ENCODE measurements at regions not wholly inside any gene's neighbourhood (a gene's known extent, or its start where the extent isn't known, plus 50 kb on each side); places are given as distances from the start of the nearest gene placed in this dataset.

- Mint-ChIP-seq H3K9me3 (ENCODE audit: unreplicated experiment) (no peaks in the 10 kb centered on the region), H3K27ac (ENCODE audit: unreplicated experiment) (no peak overlapping the region), H3K4me3 (ENCODE audit: unreplicated experiment) (no peak overlapping the region), H3K36me3 (ENCODE audit: low read depth, unreplicated experiment) (no peaks in the 10 kb centered on the region), H3K27me3 (ENCODE audit: unreplicated experiment) (no peaks in the 10 kb centered on the region), H3K4me1 (ENCODE audit: unreplicated experiment) (no peaks in the 10 kb centered on the region)
- no peak for DNase-seq (ENCODE audit: low spot score)
- TF ChIP-seq, protein P1, sequence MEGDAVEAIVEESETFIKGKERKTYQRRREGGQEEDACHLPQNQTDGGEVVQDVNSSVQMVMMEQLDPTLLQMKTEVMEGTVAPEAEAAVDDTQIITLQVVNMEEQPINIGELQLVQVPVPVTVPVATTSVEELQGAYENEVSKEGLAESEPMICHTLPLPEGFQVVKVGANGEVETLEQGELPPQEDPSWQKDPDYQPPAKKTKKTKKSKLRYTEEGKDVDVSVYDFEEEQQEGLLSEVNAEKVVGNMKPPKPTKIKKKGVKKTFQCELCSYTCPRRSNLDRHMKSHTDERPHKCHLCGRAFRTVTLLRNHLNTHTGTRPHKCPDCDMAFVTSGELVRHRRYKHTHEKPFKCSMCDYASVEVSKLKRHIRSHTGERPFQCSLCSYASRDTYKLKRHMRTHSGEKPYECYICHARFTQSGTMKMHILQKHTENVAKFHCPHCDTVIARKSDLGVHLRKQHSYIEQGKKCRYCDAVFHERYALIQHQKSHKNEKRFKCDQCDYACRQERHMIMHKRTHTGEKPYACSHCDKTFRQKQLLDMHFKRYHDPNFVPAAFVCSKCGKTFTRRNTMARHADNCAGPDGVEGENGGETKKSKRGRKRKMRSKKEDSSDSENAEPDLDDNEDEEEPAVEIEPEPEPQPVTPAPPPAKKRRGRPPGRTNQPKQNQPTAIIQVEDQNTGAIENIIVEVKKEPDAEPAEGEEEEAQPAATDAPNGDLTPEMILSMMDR (IDR thresholded peaks at IDR 0.05; ENCODE audit: unreplicated experiment), result no peak
Measured at GRCh38 chr13:73519396-73520116, 460.8 kb downstream of the KLF5 start.

DNA sequence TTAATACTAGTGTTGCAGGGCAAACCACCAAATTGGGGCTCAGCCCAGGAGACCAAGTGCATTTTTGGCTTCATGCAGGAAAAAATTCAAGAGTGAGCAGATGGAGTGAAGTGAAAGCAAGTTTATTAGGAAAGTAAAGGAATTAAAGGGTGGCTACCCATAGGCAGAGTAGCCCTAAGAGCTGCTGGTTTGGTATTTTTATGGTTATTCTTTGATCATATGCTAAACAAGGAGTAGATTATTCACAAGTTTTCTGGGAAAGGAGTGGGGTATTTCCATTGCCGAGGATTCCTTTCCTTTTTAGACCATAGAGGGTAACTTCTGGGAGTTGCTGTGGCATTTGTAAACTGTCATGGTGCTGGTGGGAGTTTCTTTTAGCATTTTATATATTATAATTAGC is 459.0 kb downstream of the KLF5 start:
- H3K9me3 Mint-ChIP-seq (ENCODE audit: unreplicated experiment), result no peaks in the 10 kb centered on the region
- TF ChIP-seq, protein P1 (IDR thresholded peaks at IDR 0.05; ENCODE audit: unreplicated experiment), result no peak
- no peaks in the 10 kb centered on the region for H3K4me1 Mint-ChIP-seq (ENCODE audit: unreplicated experiment)
- H3K4me3 Mint-ChIP-seq (ENCODE audit: unreplicated experiment), result no peak overlapping the region
- DNase-seq (ENCODE audit: low spot score), result no peak
- H3K27me3 Mint-ChIP-seq (ENCODE audit: unreplicated experiment), result no peaks in the 10 kb centered on the region
- no peak overlapping the region for H3K27ac Mint-ChIP-seq (ENCODE audit: unreplicated experiment)
- no peaks in the 10 kb centered on the region for H3K36me3 Mint-ChIP-seq (ENCODE audit: low read depth, unreplicated experiment)

- Mint-ChIP-seq H3K27ac (ENCODE audit: unreplicated experiment) (no peak overlapping the region), H3K27me3 (ENCODE audit: unreplicated experiment) (no peaks in the 10 kb centered on the region), H3K9me3 (ENCODE audit: unreplicated experiment) (no peaks in the 10 kb centered on the region), H3K36me3 (ENCODE audit: low read depth, unreplicated experiment) (no peaks in the 10 kb centered on the region), H3K4me1 (ENCODE audit: unreplicated experiment) (no peaks in the 10 kb centered on the region), H3K4me3 (ENCODE audit: unreplicated experiment) (no peak overlapping the region)
- no peak for DNase-seq (ENCODE audit: low spot score)
- TF ChIP-seq, protein P1 (IDR thresholded peaks at IDR 0.05; ENCODE audit: unreplicated experiment), result no peak
Measured at GRCh38 chr13:73516731-73517130, 457.9 kb downstream of the KLF5 start.

DNA sequence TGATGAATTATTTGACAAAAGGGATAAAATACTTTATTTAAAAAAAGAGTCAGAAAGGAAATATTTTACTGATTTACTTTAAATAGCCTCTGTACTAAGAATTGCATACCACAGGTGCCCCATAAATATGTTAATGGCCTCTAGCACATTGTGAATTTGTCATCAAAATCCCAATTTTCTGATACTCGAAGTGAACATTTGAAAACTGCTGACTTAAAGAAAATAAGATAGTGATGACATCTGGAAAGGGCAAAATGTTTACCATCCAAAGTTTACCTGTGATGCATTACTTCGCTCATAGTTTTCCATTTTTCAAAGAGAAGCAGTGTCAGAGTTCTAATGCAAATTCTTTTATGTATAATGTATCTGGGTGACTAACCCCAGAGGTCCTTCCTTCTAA is 455.4 kb downstream of the KLF5 start:
- no peaks in the 10 kb centered on the region for H3K27me3 Mint-ChIP-seq (ENCODE audit: unreplicated experiment)
- no peaks in the 10 kb centered on the region for H3K9me3 Mint-ChIP-seq (ENCODE audit: unreplicated experiment)
- no peak overlapping the region for H3K27ac Mint-ChIP-seq (ENCODE audit: unreplicated experiment)
- DNase-seq (ENCODE audit: low spot score), result no peak
- TF ChIP-seq, protein P1 (IDR thresholded peaks at IDR 0.05; ENCODE audit: unreplicated experiment), result no peak
- no peak overlapping the region for H3K4me3 Mint-ChIP-seq (ENCODE audit: unreplicated experiment)
- no peaks in the 10 kb centered on the region for H3K36me3 Mint-ChIP-seq (ENCODE audit: low read depth, unreplicated experiment)
- H3K4me1 Mint-ChIP-seq (ENCODE audit: unreplicated experiment), result no peaks in the 10 kb centered on the region

DNA sequence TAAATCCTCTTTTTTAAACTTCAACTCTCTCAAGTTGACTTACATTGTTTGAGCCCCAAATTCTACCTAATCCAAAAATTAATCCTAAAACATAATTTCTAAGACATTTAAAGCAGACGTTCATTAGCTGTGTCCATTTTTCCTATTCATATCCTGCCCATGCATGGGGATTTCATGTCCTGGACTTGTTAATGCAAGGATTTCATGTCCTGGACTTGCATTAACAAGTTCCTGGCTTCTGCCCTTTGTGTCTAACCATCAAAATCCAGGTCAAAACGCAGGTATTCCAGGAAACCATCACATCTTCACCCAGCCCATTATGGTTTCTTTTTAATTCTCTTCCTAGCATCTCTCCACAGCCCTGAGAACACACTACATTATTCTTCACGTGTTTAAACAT is 454.9 kb downstream of the KLF5 start:
- Mint-ChIP-seq H3K4me3 (ENCODE audit: unreplicated experiment) (no peak overlapping the region), H3K27me3 (ENCODE audit: unreplicated experiment) (no peaks in the 10 kb centered on the region), H3K4me1 (ENCODE audit: unreplicated experiment) (no peaks in the 10 kb centered on the region), H3K36me3 (ENCODE audit: low read depth, unreplicated experiment) (no peaks in the 10 kb centered on the region), H3K27ac (ENCODE audit: unreplicated experiment) (no peak overlapping the region), H3K9me3 (ENCODE audit: unreplicated experiment) (no peaks in the 10 kb centered on the region)
- DNase-seq (ENCODE audit: low spot score), result no peak
- TF ChIP-seq, protein P1 (IDR thresholded peaks at IDR 0.05; ENCODE audit: unreplicated experiment), result no peak

Data from endothelial cell (in vitro differentiated cells).